NCI-H2171 treated with DMSO at 0.1 percent for 48 hours (cell line): ENCODE measurements at regions not wholly inside any gene's neighbourhood (a gene's known extent, or its start where the extent isn't known, plus 50 kb on each side); places are given as distances from the start of the nearest gene placed in this dataset.

Source experiments
- DNase-seq: peaks from one replicate; lab custom pipeline; 2025; lab: John Stamatoyannopoulos, UW

DNA sequence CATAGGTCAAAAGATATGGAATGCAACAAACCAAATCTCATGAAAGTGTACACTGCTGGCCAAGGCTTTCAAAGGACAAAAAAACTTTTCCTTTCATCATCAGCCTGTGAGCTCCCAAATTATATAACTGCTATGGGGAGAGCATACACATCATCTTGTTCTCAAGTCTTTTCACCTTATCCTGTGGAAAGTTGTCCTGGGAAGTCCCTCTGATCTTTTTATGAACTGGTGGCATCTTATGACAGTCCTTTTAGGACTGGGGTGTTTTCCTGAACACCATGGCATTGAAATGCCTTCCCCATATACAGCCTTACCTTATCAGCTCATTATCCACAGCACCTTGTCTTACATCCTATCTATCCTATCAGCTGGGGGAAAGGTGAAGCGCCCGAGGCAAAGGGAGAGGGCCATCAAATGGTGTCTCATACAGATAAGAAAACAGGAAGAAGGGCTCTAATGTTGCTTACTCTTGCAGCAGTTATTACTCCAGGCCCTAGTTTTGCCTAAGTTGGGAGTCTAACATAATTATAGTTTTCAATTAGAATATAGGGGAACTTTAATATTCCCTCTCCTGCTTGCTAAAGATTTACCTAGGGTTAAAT is 61.5 kb upstream of the GOLIM4 start:
- no peak for DNase-seq

DNA sequence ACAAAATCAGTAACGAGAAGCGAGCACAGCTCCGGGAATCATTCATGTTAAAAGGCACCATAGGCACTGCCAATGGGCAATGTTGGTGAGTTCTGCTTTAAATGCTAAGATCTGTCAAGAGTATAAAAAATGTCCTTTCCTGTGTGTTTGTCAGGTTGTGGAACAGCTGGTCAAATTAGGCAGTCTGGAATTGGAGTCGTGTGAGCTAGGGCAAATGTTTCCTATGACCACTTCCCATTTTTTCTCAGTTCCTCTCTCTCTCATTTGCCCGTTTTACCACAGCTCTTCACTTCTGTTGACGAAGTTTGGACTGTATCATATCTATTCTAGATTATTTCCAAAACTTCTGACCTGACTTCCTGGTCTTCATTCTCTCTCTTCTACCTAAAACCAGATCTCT is 60.8 kb upstream of the GOLIM4 start:
- peak; percentile 17 for DNase-seq

DNA sequence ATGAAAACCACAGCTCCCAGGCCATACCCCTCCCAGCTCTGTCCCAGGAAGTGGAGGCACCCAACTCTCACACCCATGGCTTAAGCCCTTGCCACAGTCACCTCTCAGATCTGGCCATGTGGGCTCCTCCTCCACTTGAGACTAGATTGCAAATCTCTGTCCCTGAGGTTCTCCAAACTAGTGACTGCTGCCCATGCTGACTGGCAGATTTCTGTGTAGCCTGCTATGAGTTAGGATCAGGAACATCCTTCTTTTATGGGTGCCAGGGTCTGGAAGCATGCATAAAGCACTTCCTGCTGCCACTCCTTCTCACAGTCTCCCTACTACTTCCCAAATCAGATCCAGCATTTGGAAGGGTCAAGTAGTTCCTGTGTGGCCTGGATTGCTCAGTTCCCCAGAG is 59.6 kb upstream of the GOLIM4 start:
- no peak for DNase-seq

DNA sequence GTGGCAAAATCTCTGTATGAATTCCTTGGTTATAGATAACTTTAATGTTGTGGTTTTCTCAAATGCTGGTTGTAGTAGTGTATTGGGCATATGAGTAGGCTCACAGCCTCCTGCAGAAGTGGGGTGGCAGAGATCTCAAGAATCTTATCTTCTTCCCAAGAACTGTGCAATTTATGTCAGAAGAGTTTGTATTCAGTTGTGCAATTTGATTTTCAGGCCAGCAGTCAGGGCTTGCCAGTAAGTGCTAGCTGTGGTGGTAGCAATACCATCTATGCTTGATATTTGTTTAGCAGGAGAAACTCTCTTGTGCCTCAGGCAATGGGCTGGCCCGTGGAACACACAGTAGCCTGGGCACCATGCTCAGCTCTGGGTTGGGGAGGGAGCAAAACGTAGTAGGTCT is 58.4 kb upstream of the GOLIM4 start:
- no peak for DNase-seq

DNA sequence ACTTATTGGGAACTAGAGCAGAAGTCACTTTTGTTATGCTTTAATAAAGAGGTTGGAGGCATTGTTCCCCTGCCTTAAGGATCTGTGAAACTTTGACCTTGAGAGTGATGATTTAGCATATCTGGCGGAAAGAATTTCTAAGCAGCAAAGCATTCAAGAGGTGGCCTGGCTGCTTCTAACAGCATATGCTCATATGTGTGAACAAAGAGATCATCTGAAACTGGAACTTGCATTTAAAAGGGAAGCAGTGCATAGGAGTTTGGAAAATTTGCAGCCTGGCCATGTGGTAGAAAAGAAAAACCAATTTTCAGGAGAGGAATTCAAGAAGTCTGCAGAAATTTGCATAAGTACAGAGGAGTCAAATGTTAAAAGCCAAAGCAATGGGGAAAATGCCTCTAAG is 56.4 kb upstream of the GOLIM4 start:
- no peak for DNase-seq
